ENCODE measurements at regions not wholly inside any gene's neighbourhood (a gene's known extent, or its start where the extent isn't known, plus 50 kb on each side); places are given as distances from the start of the nearest gene placed in this dataset.

GRCh38 chr1:48058135-48059025 is 61.2 kb upstream of the TRABD2B start:
- no peak for TF ChIP-seq STAT6 (CRISPR knock-in tag; conservative IDR thresholded peaks at IDR 0.05; ENCODE audit: low read depth)
- TF ChIP-seq SMAD4 (CRISPR knock-in tag; IDR thresholded peaks at IDR 0.05) = no peak
- TF ChIP-seq ATF2 (CRISPR knock-in tag; IDR thresholded peaks at IDR 0.05; ENCODE audit: borderline replicate concordance, low read depth) = no peak
